ENCODE measurements at regions not wholly inside any gene's neighbourhood (a gene's known extent, or its start where the extent isn't known, plus 50 kb on each side); places are given as distances from the start of the nearest gene placed in this dataset.
"Not testable (repeated sequence)": the region's sequence is repeated elsewhere in the genome, so short reads cannot be mapped to it uniquely, and the experiment has no call there.

DNA sequence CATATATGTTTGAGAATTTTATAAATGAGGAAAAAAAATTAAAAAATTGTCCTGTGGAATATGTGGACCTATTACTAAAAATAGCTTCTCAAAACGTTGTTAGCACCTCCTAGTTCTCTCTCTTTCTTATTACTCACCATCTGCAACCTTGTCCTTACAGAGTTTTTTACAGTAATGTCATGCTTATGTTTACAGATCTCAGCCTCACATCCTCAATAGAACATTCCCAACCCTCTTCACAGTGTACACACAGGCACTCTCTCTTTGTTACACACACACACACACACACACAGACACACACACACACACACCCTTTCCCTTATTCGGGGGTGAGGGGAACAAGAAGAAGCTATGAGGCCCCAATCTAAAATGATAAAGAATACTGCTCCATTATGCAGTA, 197.7 kb downstream of the SLITRK6 start:
- no peak for DNase-seq
- no peak for ATAC-seq

DNA sequence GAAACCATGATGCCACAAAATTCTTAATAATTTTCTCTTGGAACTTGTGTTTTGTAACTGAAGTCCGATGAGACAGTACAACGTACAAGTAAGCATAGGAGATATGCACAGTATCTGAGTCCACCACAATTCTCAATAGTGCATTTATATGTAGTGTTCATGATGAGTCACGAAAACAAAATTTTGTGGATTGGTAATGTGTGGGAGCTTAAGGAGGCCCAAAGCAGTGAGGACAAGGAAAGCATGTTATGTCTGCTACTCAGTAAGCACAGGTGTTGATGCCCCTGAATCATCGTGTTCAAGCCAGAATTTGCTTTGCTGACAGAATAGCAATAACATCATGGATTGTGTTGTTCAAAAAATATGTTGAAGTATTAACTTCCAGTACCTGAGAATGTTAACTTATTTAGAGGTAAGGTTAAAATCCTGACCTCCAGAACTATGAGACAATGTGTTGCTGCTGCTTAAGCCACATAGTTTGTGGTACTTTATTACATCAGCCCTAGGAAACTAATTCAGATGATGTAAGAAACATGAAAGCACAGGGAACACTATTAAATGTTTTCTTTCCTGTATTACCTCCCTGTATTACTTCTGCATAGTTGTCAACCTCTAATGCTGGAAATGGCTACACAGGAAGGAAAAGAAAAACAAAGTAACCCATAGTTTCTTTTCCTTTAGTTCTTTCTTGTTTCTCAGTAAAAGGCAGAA, 201.3 kb downstream of the SLITRK6 start:
- DNase-seq (no peak), ATAC-seq (no peak)

DNA sequence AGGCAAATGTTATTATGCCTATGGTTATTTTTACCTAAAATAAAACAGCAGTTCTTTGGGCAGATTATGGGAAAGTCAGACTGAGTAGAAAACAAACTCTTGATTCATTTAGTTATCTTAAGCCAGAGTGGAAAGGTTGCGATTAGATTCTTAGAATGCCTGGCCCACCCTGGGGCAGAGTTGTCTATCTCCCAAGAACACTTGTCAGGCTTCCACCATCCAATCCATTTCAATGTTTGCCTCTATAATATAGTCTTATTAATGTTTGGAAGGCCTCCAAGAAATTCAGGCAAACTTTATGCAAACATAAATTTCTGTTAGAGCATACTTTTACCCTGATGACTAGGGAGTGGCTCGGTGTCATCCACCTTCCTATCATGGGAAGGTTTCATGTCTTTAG, 207.0 kb downstream of the SLITRK6 start:
- DNase-seq (no peak), ATAC-seq (no peak)

DNA sequence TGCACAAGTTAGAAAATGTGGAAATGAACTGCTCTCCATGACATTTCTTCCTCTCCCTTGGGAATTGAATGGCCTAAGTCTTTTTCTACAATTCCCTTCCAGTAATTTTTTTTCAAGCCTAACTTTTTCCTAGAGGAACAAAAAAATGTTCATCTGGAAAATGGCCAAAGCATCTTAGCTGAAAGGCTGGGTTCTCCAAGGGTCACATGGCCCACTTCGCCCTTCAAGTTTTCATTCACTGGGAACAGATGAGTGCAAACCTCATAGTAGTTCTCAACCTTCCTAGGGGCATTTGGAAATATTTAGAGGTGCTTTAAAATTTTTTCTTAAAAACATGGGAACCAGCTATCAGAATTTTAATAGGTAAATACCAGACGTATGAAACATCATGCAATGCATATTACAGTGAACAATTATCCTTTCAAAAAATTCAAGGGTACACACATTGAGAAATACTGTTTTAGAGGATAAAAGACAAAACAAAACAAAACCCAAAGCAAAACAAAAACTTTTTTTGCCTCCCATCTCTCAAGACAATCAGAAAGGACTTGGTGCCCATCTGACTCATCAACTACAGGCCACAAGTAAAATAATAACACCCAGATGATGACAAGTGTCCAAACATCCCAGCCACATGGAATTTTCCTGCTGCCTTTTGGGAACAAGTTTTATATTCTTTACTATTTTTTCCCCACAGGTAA, 208.8 kb downstream of the SLITRK6 start:
- no peak for DNase-seq
- ATAC-seq, result no peak

DNA sequence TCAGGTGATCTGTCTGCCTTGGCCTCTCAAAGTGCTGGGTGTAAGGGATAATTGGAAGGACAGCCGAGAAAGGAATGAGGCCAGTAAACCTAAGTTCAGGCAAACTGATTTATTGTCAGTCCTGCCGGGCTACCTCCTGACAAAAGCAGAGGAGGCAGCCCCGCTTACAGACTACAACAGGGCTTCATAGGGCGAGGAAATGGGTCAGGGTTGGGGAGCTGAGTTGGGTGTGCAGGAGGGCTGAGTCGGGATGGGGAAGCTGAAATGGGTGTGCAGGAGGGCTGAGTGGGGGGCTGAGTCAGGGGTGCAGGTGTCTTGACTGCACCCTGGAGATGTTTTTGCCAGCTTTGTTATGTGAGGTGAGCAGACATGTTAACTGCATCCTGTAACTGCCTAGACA, 210.2 kb downstream of the SLITRK6 start:
- DNase-seq, result no peak
- no peak for ATAC-seq

DNA sequence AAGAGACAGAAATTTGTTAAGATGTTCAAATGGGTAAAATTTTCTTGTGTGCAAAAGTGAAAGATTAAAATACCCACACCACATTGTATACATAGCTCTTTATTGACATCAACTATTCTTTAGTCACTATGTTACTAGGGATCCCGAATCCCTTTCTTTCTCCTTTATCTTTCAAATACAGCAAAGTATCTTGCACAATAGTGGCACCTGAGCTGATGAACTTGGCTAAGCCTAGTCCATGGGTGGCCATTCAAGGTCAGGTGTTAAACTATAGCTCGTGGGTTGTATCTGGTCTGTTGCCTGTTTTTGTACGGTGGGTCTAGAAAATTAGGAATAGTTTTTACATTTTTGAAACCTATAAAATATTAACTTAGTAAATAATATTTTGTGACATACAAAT, 210.9 kb downstream of the SLITRK6 start:
- DNase-seq (no peak), ATAC-seq (no peak)

DNA sequence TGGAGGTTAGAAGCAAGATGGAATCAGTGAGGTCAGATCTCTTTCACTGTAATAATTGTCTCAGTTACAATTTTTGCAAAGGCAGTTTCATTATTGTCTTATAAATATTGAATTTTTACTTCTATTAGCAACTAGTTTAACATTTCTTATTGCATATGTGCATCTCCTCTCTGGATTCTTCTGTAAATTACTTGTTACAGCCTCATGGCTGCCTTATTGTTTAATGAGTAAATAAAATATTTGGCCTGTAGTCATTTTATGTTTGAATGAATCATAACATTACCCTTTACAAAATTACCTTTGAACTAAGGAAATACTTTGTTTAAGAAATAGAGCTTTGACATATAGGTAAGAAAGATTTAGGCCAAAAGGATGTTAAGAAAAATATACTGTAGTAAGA, 212.4 kb downstream of the SLITRK6 start:
- ATAC-seq, result no peak
- DNase-seq, result no peak

DNA sequence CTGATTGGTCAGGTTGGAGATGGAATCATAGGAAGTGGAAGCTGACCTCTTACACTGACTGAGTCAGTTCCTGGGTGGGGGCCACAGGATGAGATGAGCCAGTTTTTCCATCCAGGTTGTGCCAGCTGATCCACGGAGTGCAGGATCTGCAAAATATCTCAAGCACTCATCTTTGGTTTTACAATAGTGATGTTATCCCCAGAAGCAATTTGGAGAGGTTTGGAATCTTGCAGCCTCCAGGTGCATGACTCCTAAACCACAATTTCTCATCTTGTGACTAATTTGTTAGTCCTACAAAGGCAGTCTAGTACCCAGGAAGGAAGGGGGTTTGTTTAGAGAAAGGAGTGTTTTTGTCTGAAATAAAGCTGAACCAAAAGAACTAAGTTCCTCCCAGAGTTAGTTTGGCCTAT, 212.8 kb downstream of the SLITRK6 start:
- DNase-seq, result no peak
- ATAC-seq, result no peak

DNA sequence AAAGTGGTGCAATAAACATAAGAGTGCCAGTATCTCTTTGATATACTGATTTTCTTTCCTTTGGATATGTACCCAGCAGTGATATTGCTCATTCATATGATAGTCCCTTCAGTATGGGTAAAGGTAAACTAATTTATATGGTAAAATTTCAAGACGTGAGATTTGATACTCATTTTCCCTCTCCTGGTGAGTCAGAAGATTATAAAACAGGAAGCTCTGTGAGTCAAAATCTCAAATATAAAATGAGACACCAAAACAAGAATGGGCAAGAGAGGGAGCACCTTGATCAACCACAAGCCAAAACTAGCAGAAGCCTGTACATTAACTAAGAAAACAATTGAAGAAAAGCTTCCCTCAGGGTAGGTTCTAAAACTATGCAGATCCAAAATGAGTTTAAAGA, 216.3 kb downstream of the SLITRK6 start:
- no peak for ATAC-seq

DNA sequence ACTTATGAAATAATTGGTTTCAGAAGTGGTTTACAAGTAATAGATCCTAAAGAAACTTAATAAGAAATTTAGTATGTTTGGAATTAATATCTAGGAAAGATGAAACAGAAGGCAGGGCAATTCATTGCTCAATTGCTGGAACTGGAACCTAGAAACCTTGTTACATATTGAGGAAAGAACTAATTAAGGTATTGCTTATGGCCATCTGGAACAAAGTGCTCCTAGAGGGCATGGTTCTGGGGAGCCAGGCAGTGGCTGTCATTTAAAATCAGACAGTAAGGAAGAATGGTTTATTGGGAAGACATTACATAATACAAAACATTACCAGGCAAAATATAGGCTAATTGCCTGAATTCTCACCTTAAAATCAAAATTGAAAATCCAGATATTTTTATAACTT, 224.1 kb downstream of the SLITRK6 start:
- DNase-seq (no peak), ATAC-seq (no peak)

More for the DNA sequence above, 216.3 kb downstream of the SLITRK6 start:
- DNase-seq, result no peak

DNA sequence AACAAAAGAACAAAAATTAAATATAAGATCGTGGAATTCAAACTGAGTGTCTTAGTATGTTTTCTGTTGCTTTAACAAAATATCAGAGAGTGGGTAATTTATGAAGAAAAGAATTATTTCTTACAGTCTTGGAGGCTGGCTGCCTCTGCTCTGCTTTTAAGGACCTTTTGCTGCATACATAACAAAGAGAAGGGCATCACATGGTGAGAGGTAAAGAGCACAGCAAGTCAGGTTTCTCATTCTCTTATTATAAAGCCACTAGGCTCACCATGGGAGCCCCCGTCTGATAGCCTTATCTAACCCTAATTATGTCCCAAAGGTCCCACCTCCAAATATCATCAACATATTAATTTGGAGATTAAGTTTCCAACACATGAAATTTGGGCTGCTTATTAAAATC, 231.3 kb downstream of the SLITRK6 start:
- no peak for DNase-seq
- no peak for ATAC-seq

DNA sequence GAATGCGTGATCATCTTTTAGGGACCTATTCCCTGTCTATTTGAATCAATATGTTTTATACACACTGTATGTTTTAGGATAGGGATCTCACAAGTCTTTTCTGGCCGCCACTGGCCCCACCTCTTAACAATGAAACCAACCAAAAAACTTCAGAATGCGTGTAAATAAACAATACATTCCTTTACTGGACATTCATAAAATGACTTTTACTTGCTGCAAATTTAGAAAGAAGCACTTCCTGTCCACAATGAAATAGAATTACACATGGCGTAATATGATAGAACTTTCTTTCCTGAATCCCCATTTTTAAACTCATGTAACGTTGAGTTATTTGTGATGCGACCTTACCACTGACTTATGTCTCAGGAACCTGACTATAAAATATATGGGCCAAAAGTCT, 233.6 kb downstream of the SLITRK6 start:
- DNase-seq (no peak), ATAC-seq (no peak)

DNA sequence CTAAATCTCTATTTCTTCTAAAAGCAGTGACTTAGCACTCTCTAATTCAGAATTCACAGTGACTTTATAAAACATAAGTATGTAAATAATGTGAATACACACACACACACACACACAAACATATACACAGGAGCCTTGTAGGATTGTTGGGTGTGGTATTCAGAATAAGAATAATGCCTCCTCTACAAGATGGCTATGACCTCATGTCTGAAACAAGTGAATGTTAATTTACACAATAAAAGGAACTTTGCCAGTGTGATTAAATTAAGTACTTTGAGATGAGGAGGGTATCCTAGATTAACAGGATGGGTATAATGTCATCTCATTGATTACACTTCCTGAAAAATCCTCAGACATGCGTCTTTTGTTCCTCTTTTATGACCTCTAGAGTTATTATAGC, 234.6 kb downstream of the SLITRK6 start:
- DNase-seq (no peak), ATAC-seq (no peak)

DNA sequence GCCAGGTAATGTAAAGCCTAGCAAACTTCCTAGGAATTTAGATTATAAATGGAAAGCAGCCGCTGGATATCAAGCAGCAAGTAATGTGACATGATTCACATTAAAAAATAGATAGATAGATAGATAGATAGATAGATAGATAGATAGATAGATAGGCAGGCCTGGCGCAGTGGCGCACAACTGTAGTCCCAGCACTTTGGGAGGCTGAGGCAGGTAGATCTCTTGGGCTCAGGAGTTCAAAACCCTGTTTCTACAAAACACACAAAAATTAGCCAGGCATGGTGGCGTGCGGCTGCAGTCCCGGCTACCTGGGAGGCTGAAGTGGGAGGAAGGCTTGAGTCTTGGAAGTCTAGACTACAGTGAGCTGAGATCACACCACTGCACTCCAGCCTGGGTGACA, 236.9 kb downstream of the SLITRK6 start:
- DNase-seq (no peak), ATAC-seq (no peak)

DNA sequence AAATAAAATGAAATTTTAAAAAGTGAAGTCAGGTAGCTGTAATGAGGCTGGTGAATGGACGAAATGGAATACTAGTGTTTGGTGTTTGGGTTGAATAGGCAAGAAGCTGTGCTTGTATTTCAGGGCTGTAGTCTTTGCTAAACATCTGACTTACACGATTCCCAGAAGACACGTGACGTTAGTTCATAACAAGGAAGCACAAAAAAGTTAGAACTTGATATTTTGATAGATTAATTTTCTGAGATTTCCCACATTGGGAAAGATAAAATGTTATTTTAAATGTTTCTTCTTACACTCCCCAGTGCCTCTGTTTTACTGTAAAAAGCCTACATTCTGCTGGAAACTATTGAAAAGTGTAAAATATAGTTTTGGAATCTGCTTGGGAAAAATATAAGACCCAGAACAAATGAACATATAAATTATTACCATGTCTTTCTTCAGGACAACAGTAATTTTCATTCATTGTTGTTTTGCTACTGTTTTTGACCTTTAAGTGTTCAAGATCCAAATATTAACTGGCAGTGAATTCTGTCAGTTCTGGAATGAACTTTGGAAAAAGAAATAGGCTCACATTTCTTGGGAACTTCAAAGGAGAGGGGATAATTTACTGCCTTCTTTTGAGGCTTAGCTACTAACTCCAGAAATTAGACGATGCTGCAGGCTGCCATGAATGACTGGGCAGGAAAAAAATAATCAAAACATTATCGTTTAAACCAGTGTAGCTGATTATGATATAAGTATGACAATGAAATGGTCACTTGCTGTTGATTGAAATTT, 241.3 kb downstream of the SLITRK6 start:
- no peak for ATAC-seq
- DNase-seq, result no peak

DNA sequence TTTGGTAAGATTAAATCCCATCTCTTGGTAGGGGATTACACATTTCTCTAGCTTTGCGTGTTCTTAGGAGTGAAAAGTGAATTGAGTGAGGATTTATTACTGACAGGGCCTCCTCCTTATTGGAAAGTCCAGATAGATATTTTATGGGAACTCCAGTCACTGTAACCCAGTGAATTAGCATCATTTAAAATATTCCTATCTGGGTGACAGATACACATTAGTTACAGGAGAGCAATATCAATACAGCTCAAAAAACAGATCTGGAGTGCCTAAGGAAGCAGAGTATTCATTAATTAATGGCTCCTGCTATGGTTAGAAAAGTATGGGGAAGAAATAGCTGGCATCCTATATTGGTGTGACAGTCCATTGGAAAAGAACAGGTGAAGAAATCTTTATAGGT, 248.2 kb downstream of the SLITRK6 start:
- no peak for ATAC-seq
- no peak for DNase-seq

DNA sequence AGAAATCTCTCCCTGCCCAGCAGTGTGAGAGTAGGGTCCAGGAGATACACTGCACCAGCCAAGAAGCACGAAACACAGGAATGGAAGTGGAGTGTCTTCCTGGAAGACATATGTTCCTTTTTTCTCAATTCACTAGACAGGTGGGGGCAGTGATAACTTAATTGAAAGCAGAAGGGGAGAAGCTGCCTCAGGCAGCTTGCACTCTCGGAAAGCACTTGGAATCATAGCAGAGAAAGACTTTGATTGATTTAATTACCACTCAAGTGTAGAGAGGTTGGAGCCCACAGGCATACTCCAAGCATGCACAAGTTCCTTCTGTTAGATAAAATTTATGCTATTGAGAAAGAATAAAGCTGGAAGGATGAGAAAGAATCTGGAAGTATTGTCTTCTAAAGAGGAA, 249.4 kb downstream of the SLITRK6 start:
- no peak for DNase-seq
- no peak for ATAC-seq

DNA sequence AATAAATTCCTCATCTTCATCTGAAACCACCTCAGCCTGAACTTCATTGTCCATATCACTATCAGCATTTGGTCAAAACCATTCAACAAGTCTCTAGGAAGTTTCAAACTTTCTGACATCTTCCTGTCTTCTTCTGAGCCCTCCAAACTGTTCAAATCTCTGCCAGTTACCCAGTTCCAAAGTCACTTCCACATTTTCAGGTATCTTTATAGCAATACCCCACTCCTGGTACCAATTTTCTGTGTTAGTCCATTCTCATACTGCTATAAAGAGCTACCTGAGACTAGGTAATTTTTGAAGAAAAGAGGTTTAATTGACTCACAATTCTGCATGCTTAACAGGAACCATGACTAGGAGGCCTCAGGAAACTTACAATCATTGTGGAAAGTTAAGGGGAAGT, 250.4 kb downstream of the SLITRK6 start:
- ATAC-seq, DNase-seq: not testable (repeated sequence)

DNA sequence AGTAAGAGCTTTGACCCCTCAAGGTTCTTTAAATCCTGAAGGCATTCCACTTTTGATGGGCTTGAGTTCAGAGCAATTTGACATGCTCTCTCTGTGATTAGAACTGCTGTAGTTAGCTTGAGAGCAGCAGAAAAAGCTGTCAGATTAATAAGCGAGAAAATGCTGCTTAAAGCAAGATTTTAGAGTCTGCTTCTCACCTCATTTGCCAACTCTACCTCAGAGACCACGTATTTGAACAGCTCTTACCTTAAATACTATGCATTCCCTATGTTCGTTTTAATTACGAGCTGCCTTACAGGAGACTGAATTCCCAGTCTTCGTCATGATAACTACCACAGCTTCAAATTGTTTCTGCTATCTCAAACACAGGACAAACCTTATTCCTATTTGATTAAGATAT, 253.4 kb downstream of the SLITRK6 start:
- ATAC-seq (no peak), DNase-seq (no peak)

DNA sequence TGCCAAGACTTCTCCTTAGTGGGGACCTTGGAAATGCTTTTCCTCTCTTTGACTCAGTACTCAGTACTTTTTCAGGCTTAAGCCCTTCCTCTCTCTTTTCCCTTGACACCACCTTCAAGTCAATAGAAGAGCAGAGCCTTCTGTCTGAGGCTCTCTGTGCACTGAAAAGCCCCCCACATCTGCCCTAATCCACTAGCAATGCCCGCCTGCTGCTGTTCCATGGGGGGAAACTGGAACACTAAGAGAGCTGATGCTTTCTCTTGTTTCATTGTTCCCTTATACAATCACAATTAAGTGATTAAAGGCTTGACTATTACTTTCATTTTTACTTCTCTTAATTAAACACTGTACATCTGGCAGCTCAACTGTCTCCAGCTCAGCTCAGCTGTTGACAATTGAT, 254.5 kb downstream of the SLITRK6 start:
- DNase-seq (no peak), ATAC-seq (no peak)

DNA sequence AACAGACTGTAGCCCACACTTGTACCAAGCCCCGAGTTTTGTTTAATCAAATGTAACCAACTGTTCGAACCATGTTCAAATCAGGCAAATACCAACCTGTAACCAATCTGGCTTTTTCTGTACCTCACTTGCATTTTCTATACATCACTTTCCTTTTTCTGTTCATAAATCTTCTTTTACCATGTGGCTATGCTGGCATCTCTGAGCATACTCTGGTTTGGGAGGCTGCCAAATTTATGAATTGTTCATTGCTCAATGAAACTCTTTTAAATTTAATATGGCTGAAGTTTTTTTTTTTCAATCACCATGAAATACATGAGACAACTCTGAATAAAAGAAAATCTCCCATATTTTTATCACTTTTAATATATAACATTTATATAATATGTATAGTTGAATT, 256.1 kb downstream of the SLITRK6 start:
- ATAC-seq (no peak), DNase-seq (no peak)

DNA sequence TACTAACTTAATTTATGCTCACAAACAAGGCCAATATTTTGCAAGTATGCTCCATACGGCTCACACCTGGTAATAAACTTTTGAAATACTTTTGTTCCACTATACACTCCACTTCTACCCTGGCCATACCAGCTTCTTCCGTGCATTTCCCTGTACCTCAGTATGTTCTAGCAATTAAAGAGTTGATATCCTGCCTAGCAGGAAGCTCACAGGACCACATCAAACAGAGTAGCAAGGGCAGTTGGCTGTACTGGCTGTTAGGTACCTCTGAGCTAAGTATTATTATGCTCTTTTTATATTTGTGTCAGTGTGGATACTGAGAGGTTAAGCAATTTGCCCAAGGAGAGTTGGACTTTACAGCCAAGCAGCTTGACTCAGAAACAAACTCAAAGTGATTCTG, 257.7 kb downstream of the SLITRK6 start:
- DNase-seq (no peak), ATAC-seq (no peak)

DNA sequence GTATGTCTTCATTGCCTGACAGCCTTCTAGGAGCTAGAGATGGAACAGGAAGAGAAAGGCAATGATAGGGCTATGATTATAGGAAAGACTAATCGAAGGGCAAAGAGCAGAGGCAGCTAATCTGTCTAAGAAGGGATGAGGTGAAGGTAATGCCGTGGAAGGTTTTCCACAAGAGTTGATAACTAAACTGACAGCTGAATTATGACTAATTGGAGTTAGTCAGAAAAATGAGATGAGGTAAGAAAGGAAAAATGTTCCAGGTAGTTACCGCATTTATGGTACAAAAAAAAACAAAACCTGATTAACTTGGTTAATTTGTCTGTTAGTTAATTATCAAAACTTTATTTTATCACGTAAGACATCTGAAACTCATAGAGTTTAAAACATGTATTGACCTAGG, 260.3 kb downstream of the SLITRK6 start:
- ATAC-seq (no peak), DNase-seq (no peak)

Data from stimulated activated naive CD8-positive, alpha-beta T cell treated with anti-CD3 and anti-CD28 coated beads, Interleukin-15, Interleukin-2, amounts not matched to agents 100 U/mL and 50 U/mL, for 24 hours (primary cell).